Stomach (tissue), 8 donors: ENCODE measurements at regions not wholly inside any gene's neighbourhood (a gene's known extent, or its start where the extent isn't known, plus 50 kb on each side); places are given as distances from the start of the nearest gene placed in this dataset.

ENCODE experiments used
- DNase-seq, 2 donors: peaks; one replicate each; pipeline versions ENCODE4 v3.0.0 to v3.0.0-alpha.2; 2013 to 2019
- H3K27ac ChIP-seq, 5 donors: fragments of 200-600 bp in 4 of 5; sonication (generic) in 4 of 5; one replicate each; pipeline ENCODE4 v1.5.1; 2013 to 2019; ENCODE audit warnings: mild to moderate bottlenecking in 1 of 5, moderate library complexity in 1 of 5
- H3K27me3 ChIP-seq, 3 donors: fragments of 200-600 bp; sonication (generic); one replicate each; pipeline ENCODE4 v1.5.1; 2017 to 2019; ENCODE audit warnings: mixed run types in 1 of 3
- H3K36me3 ChIP-seq, 4 donors: fragments of 200-600 bp; sonication (generic); 1 replicate in 3 of 4; 2 replicates in 1 of 4; pipeline ENCODE4 v1.5.1; 2016 to 2019
- H3K4me1 ChIP-seq, 4 donors: fragments of 200-600 bp; sonication (generic); one replicate each; pipeline ENCODE4 v1.5.1; 2016 to 2019
- H3K4me3 ChIP-seq, 4 donors: fragments of 200-600 bp; sonication (generic) in 3 of 4; one replicate each; pipeline ENCODE4 v1.5.1; 2016 to 2019; ENCODE audit warnings: mild to moderate bottlenecking in 1 of 4
- H3K9me3 ChIP-seq, 4 donors: fragments of 200-600 bp; sonication (generic); one replicate each; pipeline ENCODE4 v1.5.1; 2016 to 2019
- EP300 ChIP-seq: sonication (generic); formaldehyde crosslinking; IDR thresholded peaks from one replicate; pipeline ENCODE4 v1.6.1; 2017; ENCODE audit warnings: antibody characterized with exemption
- POLR2A ChIP-seq, 4 donors: fragments of 450-650 bp; IDR thresholded peaks; one replicate each; pipeline ENCODE4 v1.6.1; 2016; ENCODE audit warnings: antibody characterized with exemption in 4 of 4, control low read depth in 2 of 4, mild to moderate bottlenecking in 1 of 4, moderate library complexity in 1 of 4
- POLR2AphosphoS5 ChIP-seq, 3 donors: sonication (generic); formaldehyde crosslinking; IDR thresholded peaks; one replicate each; pipeline ENCODE4 v1.6.1; 2016; ENCODE audit warnings: antibody characterized with exemption in 3 of 3
- WGBS, 5 donors: extraction: QIAGEN DNeasy Blood & Tissue Kit in 3 of 5; methylation state at CpG; one replicate each; pipeline versions ENCODE4 v1.1.5 to v1.1.7; 2013 to 2018; 5-methylcytosine and 5-hydroxymethylcytosine counted together
- intact Hi-C: fragments of 100-400 bp; cut with DNase I; formaldehyde crosslinking; loops from one replicate; pipeline ENCODE4 v1.15.1; 2023; ENCODE audit warnings: low total_unique reads
- TF ChIP-seq, protein P1 (sequence below), 7 experiments: fragments of 450-650 bp in 4 of 7; fragments of 200-600 bp in 3 of 7; sonication (generic) in 3 of 7; IDR thresholded peaks; one replicate each; pipeline ENCODE4 v1.5.1; 2016 to 2019; ENCODE audit warnings: antibody characterized with exemption in 7 of 7, control low read depth in 2 of 7, mild to moderate bottlenecking in 1 of 7
- donor health status: healthy with polysubstance abuse.
- donor health status: Bipolar disorder and iron deficiency.
- donor health status: healthy.

DNA sequence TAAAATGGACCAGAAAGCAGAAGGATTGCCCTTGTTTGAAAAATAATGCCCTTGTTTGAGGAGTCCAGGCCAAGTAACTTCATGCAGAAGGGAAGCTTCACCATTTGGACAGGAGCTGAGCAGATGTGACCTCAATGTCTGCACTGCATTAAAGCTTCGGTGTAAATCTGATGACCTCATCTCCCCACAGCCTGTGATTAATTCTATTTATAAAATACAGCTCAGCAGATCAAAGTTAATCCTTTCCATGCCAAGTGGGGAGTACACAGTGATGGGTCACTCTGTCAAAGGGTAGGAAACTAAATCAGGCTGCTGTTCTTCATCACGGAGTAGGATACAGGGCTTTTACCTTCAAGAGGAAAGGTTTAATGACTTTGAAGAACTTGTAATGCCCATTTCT is 533.7 kb downstream of the RPS29 start:
- Histone ChIP-seq H3K27me3 (no peaks in the 10 kb centered on the region), H3K4me3 (no peak overlapping the region), H3K4me1 (no peaks in the 10 kb centered on the region), H3K27ac (no peak overlapping the region), H3K9me3 (no peaks in the 10 kb centered on the region), H3K36me3 (no peaks in the 10 kb centered on the region)
- TF ChIP-seq EP300 (no peak), POLR2A (IDR thresholded peaks at IDR 0.05) (no peak), POLR2AphosphoS5 (IDR thresholded peaks at IDR 0.05) (no peak)
- TF ChIP-seq, protein P1, sequence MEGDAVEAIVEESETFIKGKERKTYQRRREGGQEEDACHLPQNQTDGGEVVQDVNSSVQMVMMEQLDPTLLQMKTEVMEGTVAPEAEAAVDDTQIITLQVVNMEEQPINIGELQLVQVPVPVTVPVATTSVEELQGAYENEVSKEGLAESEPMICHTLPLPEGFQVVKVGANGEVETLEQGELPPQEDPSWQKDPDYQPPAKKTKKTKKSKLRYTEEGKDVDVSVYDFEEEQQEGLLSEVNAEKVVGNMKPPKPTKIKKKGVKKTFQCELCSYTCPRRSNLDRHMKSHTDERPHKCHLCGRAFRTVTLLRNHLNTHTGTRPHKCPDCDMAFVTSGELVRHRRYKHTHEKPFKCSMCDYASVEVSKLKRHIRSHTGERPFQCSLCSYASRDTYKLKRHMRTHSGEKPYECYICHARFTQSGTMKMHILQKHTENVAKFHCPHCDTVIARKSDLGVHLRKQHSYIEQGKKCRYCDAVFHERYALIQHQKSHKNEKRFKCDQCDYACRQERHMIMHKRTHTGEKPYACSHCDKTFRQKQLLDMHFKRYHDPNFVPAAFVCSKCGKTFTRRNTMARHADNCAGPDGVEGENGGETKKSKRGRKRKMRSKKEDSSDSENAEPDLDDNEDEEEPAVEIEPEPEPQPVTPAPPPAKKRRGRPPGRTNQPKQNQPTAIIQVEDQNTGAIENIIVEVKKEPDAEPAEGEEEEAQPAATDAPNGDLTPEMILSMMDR (IDR thresholded peaks at IDR 0.05) = no peak
- 40 to 75% (median 59%) methylated on average over 2 of the region's 2 CpGs for WGBS, 5 donors
- DNase-seq = peak in 1 of 2 donors; percentile 66
- intact Hi-C loops = no loop called here

GRCh38 chr14:49051328-49052060 is 534.7 kb downstream of the RPS29 start:
- TF ChIP-seq, protein P1 (IDR thresholded peaks at IDR 0.05) = no peak
- TF ChIP-seq EP300 = no peak
- TF ChIP-seq POLR2AphosphoS5 (IDR thresholded peaks at IDR 0.05) = no peak
- TF ChIP-seq POLR2A (IDR thresholded peaks at IDR 0.05) = no peak
- no peaks in the 10 kb centered on the region for H3K9me3 ChIP-seq
- no peak overlapping the region for H3K27ac ChIP-seq
- H3K4me1 ChIP-seq = no peaks in the 10 kb centered on the region
- no peaks in the 10 kb centered on the region for H3K27me3 ChIP-seq
- no peaks in the 10 kb centered on the region for H3K36me3 ChIP-seq
- WGBS, 5 donors = 67 to 84% (median 81%) methylated on average over 4 of the region's 4 CpGs
- no peak for DNase-seq
- intact Hi-C loops = no loop called here
- H3K4me3 ChIP-seq = no peak overlapping the region

DNA sequence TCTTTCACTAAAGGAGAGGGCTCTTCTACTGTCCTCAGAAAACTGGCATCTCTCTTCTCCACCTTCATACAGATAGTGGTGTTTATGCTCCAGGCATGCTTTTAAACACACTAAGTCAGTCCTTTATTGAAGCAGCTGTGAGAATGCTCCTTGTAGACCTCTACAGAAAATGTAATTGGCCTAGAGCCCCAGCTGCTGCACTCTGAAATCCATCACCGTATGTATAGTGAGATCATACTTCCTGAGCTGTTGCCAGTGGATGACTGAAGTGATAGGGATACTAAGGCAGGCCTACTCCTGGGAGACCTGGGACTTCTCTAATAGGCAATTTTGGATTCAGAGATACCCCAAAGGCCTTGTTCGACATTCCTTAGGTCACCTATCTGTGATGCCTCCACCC is 535.4 kb downstream of the RPS29 start:
- TF ChIP-seq, protein P1 (IDR thresholded peaks at IDR 0.05) = no peak
- no peak for TF ChIP-seq POLR2A (IDR thresholded peaks at IDR 0.05)
- TF ChIP-seq POLR2AphosphoS5 (IDR thresholded peaks at IDR 0.05) = no peak
- no peak for TF ChIP-seq EP300
- Histone ChIP-seq H3K27ac (no peak overlapping the region), H3K4me1 (no peaks in the 10 kb centered on the region), H3K9me3 (no peaks in the 10 kb centered on the region), H3K4me3 (no peak overlapping the region), H3K27me3 (no peaks in the 10 kb centered on the region), H3K36me3 (no peaks in the 10 kb centered on the region)
- peak in 1 of 2 donors; percentile 60 for DNase-seq
- WGBS, 5 donors = 54 to 70% (median 61%) methylated on average over 2 of the region's 2 CpGs
- intact Hi-C loops = no loop called here

- Histone ChIP-seq H3K27ac (no peak overlapping the region), H3K9me3 (no peaks in the 10 kb centered on the region), H3K4me3 (no peak overlapping the region), H3K4me1 (no peaks in the 10 kb centered on the region), H3K27me3 (no peaks in the 10 kb centered on the region), H3K36me3 (no peaks in the 10 kb centered on the region)
- TF ChIP-seq POLR2AphosphoS5 (IDR thresholded peaks at IDR 0.05) (no peak), EP300 (no peak), POLR2A (IDR thresholded peaks at IDR 0.05) (no peak)
- TF ChIP-seq, protein P1 (IDR thresholded peaks at IDR 0.05) = no peak
- DNase-seq = no peak
- intact Hi-C loops = no loop called here
Observed at GRCh38 chr14:49049711-49050110, 536.5 kb downstream of the RPS29 start.
